NOMO-1 (cell line): ENCODE measurements at regions not wholly inside any gene's neighbourhood (a gene's known extent, or its start where the extent isn't known, plus 50 kb on each side); places are given as distances from the start of the nearest gene placed in this dataset.
"Not testable (repeated sequence)": the region's sequence is repeated elsewhere in the genome, so short reads cannot be mapped to it uniquely, and the experiment has no call there.

Experiments
- DNase-seq, 2 experiments: peaks; one replicate each; lab custom pipeline; 2025; ENCODE audit not compliant: unreplicated experiment in 2 of 2; lab: John Stamatoyannopoulos, UW

- not testable (repeated sequence) for DNase-seq
Measured at GRCh38 chr1:199254040-199254439, 615.2 kb downstream of the PTPRC start.

- no peak for DNase-seq
Measured at GRCh38 chr1:199261328-199261727, 622.5 kb downstream of the PTPRC start.

GRCh38 chr1:199264283-199264682 lies 625.4 kb downstream of the PTPRC start:
- no peak for DNase-seq

GRCh38 chr1:199264911-199265310 lies 626.1 kb downstream of the PTPRC start:
- no peak for DNase-seq

GRCh38 chr1:199265319-199265718 lies 626.5 kb downstream of the PTPRC start:
- no peak for DNase-seq

- DNase-seq: no peak
Measured at GRCh38 chr1:199269241-199269640, 630.4 kb downstream of the PTPRC start.

- no peak for DNase-seq
Measured at GRCh38 chr1:199272139-199272544, 633.3 kb downstream of the PTPRC start.

- DNase-seq: no peak
Measured at GRCh38 chr1:199272628-199273086, 633.8 kb downstream of the PTPRC start.

GRCh38 chr1:199273837-199274379 lies 635.1 kb downstream of the PTPRC start:
- DNase-seq: no peak

GRCh38 chr1:199279067-199279466 lies 640.2 kb downstream of the PTPRC start:
- peak; percentile 7 to 69 for DNase-seq

GRCh38 chr1:199279872-199280645 lies 641.2 kb downstream of the PTPRC start:
- no peak for DNase-seq

- peak in 1 of 2 experiments; percentile 32 for DNase-seq
Measured at GRCh38 chr1:199282751-199283305, 644.0 kb downstream of the PTPRC start.

GRCh38 chr1:199283794-199284193 lies 645.0 kb downstream of the PTPRC start:
- no peak for DNase-seq

GRCh38 chr1:199287206-199287605 lies 648.4 kb downstream of the PTPRC start:
- no peak for DNase-seq

GRCh38 chr1:199287647-199288046 lies 648.8 kb downstream of the PTPRC start:
- DNase-seq: no peak

- no peak for DNase-seq
Measured at GRCh38 chr1:199290186-199290585, 651.3 kb downstream of the PTPRC start.

- DNase-seq: no peak
Measured at GRCh38 chr1:199291022-199291740, 652.3 kb downstream of the PTPRC start.

- DNase-seq: no peak
Measured at GRCh38 chr1:199292896-199293295, 654.1 kb downstream of the PTPRC start.

- DNase-seq: no peak
Measured at GRCh38 chr1:199295107-199295506, 656.3 kb downstream of the PTPRC start.

- no peak for DNase-seq
Measured at GRCh38 chr1:199297174-199297573, 658.3 kb downstream of the PTPRC start.

- no peak for DNase-seq
Measured at GRCh38 chr1:199297887-199298286, 659.0 kb downstream of the PTPRC start.
